A673 (cell line): ENCODE measurements at regions not wholly inside any gene's neighbourhood (a gene's known extent, or its start where the extent isn't known, plus 50 kb on each side); places are given as distances from the start of the nearest gene placed in this dataset.

Experiments
- BruUV-seq: library from RNA; stranded (reverse); fragments of 400-500 nt; replicated peaks from 2 replicates; lab custom pipeline; 2021; lab: Mats Ljungman, UMichigan
- CTCF ChIA-PET: fragments of 300-600 bp; sonication (Branson Sonifier 250); formaldehyde crosslinking; loops from one replicate; lab custom pipeline; 2022; ENCODE audit warnings: antibody characterized with exemption; lab: Charles Lee
- POLR2A ChIA-PET: fragments of 300-600 bp; sonication (Branson Sonifier 250); formaldehyde crosslinking; loops from one replicate; lab custom pipeline; 2022; ENCODE audit warnings: antibody characterized with exemption; ENCODE audit not compliant: low non-redundant PET; lab: Charles Lee
- DNase-seq: peaks from one replicate; pipeline ENCODE4 v3.0.0-alpha.2; 2015; ENCODE audit warnings: low spot score
- H3K27ac ChIP-seq: fragments of 200-600 bp; sonication (generic); 2 replicates; pipeline ENCODE4 v1.5.1; 2016; ENCODE audit warnings: mixed run types, low read depth, mild to moderate bottlenecking, mixed read lengths, antibody characterized with exemption, low read length; ENCODE audit not compliant: poor library complexity, severe bottlenecking
- H3K27me3 ChIP-seq: fragments of 200-600 bp; sonication (generic); replicated peaks from 2 replicates; pipeline ENCODE4 v1.6.1; 2017; ENCODE audit warnings: mixed run types, low read depth, mild to moderate bottlenecking, mixed read lengths, antibody characterized with exemption, low read length; ENCODE audit not compliant: insufficient read depth, poor library complexity
- H3K36me3 ChIP-seq: fragments of 200-600 bp; sonication (generic); 2 replicates; pipeline ENCODE4 v1.6.1; 2016; ENCODE audit warnings: mixed run types, mild to moderate bottlenecking, mixed read lengths, antibody characterized with exemption, low read length; ENCODE audit not compliant: insufficient read depth, poor library complexity, severe bottlenecking
- H3K4me1 ChIP-seq: fragments of 200-600 bp; sonication (generic); 2 replicates; pipeline ENCODE4 v1.6.1; 2017; ENCODE audit warnings: mixed run types, mild to moderate bottlenecking, mixed read lengths, antibody characterized with exemption, low read length; ENCODE audit not compliant: insufficient read depth, poor library complexity, severe bottlenecking
- H3K4me3 ChIP-seq: fragments of 200-600 bp; sonication (generic); 2 replicates; pipeline ENCODE4 v1.5.1; 2016; ENCODE audit warnings: low read depth, mixed run types, mild to moderate bottlenecking, mixed read lengths, low read length; ENCODE audit not compliant: poor library complexity, severe bottlenecking
- H3K9me3 ChIP-seq: fragments of 200-600 bp; sonication (generic); 2 replicates; pipeline ENCODE4 v1.6.1; 2016; ENCODE audit warnings: mixed run types, low read depth, mild to moderate bottlenecking, mixed read lengths, antibody characterized with exemption, low read length; ENCODE audit not compliant: poor library complexity, severe bottlenecking
- CTCF ChIP-seq: fragments of 300-800, 200-600 bp; sonication (generic); conservative IDR thresholded peaks from 2 replicates; pipeline ENCODE4 v1.5.1; 2017; ENCODE audit warnings: low read depth, mild to moderate bottlenecking, antibody characterized with exemption, low read length, moderate library complexity, mixed read lengths
- EZH2 ChIP-seq: fragments of 200-600 bp; sonication (generic); IDR thresholded peaks from 2 replicates; pipeline ENCODE4 v1.6.1; 2017; ENCODE audit warnings: borderline replicate concordance, low read depth, mild to moderate bottlenecking, mixed read lengths, antibody characterized with exemption, low read length; ENCODE audit not compliant: poor library complexity, severe bottlenecking
- intact Hi-C: fragments of 100-400 bp; cut with micrococcal nuclease; formaldehyde crosslinking; loops from one replicate; pipeline ENCODE4 v1.10.0; 2022; ENCODE audit not compliant: unreplicated experiment

GRCh38 chr6:113077794-113078193 lies 730.7 kb downstream of the RFPL4B start:
- intact Hi-C loops = no loop called here
- no TSS peak for BruUV-seq
- no peak for DNase-seq
- ChIA-PET CTCF (no interaction called here), POLR2A (no interaction called here)
- Histone ChIP-seq H3K4me1 (no peaks in the 10 kb centered on the region), H3K27me3 (no peaks in the 10 kb centered on the region), H3K4me3 (no peak overlapping the region), H3K9me3 (no peaks in the 10 kb centered on the region), H3K36me3 (no peaks in the 10 kb centered on the region), H3K27ac (no peak overlapping the region)
- TF ChIP-seq CTCF = no peak
- TF ChIP-seq EZH2 = no peak

- peaks cover 3% of the 10 kb centered on the region for H3K4me1 ChIP-seq
- ChIA-PET CTCF (no interaction called here), POLR2A (no interaction called here)
- no peaks in the 10 kb centered on the region for H3K27me3 ChIP-seq
- BruUV-seq = no TSS peak
- TF ChIP-seq EZH2 = no peak
- no peak for TF ChIP-seq CTCF
- H3K9me3 ChIP-seq = no peaks in the 10 kb centered on the region
- no peak for DNase-seq
- H3K4me3 ChIP-seq = no peak overlapping the region
- no peak overlapping the region for H3K27ac ChIP-seq
- intact Hi-C loops = no loop called here
- no peaks in the 10 kb centered on the region for H3K36me3 ChIP-seq
Measured at GRCh38 chr6:113078791-113079190, 731.7 kb downstream of the RFPL4B start.

GRCh38 chr6:113082745-113083144 lies 735.6 kb downstream of the RFPL4B start:
- intact Hi-C loops = no loop called here
- Histone ChIP-seq H3K9me3 (no peaks in the 10 kb centered on the region), H3K27ac (no peak overlapping the region), H3K36me3 (no peaks in the 10 kb centered on the region), H3K4me1 (peaks cover 3% of the 10 kb centered on the region), H3K4me3 (no peak overlapping the region), H3K27me3 (no peaks in the 10 kb centered on the region)
- ChIA-PET POLR2A (no interaction called here), CTCF (no interaction called here)
- peak; percentile 76 for DNase-seq
- BruUV-seq = no TSS peak
- TF ChIP-seq EZH2 (no peak), CTCF (no peak)
